H9 (cell line): ENCODE measurements at regions not wholly inside any gene's neighbourhood (a gene's known extent, or its start where the extent isn't known, plus 50 kb on each side); places are given as distances from the start of the nearest gene placed in this dataset.
A peak's percentile ranks its signal among the peaks of the same experiment; 100 is the strongest.

Source experiments
- DNase-seq: peaks from one replicate; pipeline ENCODE4 v3.0.0-alpha.2; 2017
- H2AFZ ChIP-seq: one replicate; pipeline ENCODE4 v1.6.1; 2013; ENCODE audit warnings: mild to moderate bottlenecking, low read length, control low read depth, moderate library complexity
- H2AK5ac ChIP-seq: 2 replicates; pipeline ENCODE4 v1.6.1; 2013; ENCODE audit warnings: low read length, control low read depth, mixed read lengths; ENCODE audit not compliant: insufficient read length
- H2BK120ac ChIP-seq: one replicate; pipeline ENCODE4 v1.6.1; 2013; ENCODE audit warnings: low read depth, mild to moderate bottlenecking, low read length, control low read depth, inconsistent platforms; ENCODE audit not compliant: poor library complexity, severe bottlenecking
- H2BK12ac ChIP-seq: 2 replicates; pipeline ENCODE4 v1.6.1; 2013; ENCODE audit warnings: low read length, control low read depth, mixed read lengths, low read depth; ENCODE audit not compliant: insufficient read length
- H2BK15ac ChIP-seq: 2 replicates; pipeline ENCODE4 v1.6.1; 2013; ENCODE audit warnings: low read depth, low read length, control low read depth
- H2BK20ac ChIP-seq: one replicate; pipeline ENCODE4 v1.6.1; 2013; ENCODE audit warnings: low read depth, mild to moderate bottlenecking, low read length, control low read depth, inconsistent platforms; ENCODE audit not compliant: poor library complexity, severe bottlenecking
- H2BK5ac ChIP-seq: 2 replicates; pipeline ENCODE4 v1.6.1; 2013; ENCODE audit warnings: low read length, control low read depth, mixed read lengths; ENCODE audit not compliant: insufficient read length
- H3K14ac ChIP-seq: 2 replicates; pipeline ENCODE4 v1.6.1; 2013; ENCODE audit warnings: low read length, control low read depth; ENCODE audit not compliant: insufficient read depth
- H3K18ac ChIP-seq: 2 replicates; pipeline ENCODE4 v1.6.1; 2013; ENCODE audit warnings: low read depth, mild to moderate bottlenecking, mixed read lengths, low read length, control low read depth; ENCODE audit not compliant: insufficient read length
- H3K23ac ChIP-seq: 2 replicates; pipeline ENCODE4 v1.6.1; 2013; ENCODE audit warnings: low read length, control low read depth, mixed read lengths, low read depth; ENCODE audit not compliant: insufficient read length
- H3K23me2 ChIP-seq: 2 replicates; pipeline ENCODE4 v1.6.1; 2013; ENCODE audit warnings: low read depth, mild to moderate bottlenecking, mixed read lengths, low read length, control low read depth; ENCODE audit not compliant: insufficient read length, poor library complexity, severe bottlenecking
- H3K27ac ChIP-seq: 2 replicates; pipeline ENCODE4 v1.5.1; 2013; ENCODE audit warnings: low read length, control low read depth, mixed read lengths, low read depth; ENCODE audit not compliant: insufficient read length
- H3K27me3 ChIP-seq: 2 replicates; pipeline ENCODE4 v1.6.1; 2013; ENCODE audit warnings: low read length, control low read depth, inconsistent platforms; ENCODE audit not compliant: insufficient read depth
- H3K4ac ChIP-seq: 2 replicates; pipeline ENCODE4 v1.6.1; 2013; ENCODE audit warnings: low read depth, mild to moderate bottlenecking, control low read depth, inconsistent platforms, low read length, moderate library complexity
- H3K4me1 ChIP-seq: 2 replicates; pipeline ENCODE4 v1.6.1; 2013; ENCODE audit warnings: low read length, control low read depth, inconsistent platforms; ENCODE audit not compliant: insufficient read depth
- H3K4me2 ChIP-seq: 2 replicates; pipeline ENCODE4 v1.6.1; 2013; ENCODE audit warnings: low read length, control low read depth, mixed read lengths; ENCODE audit not compliant: insufficient read length, insufficient read depth
- H3K56ac ChIP-seq: 2 replicates; pipeline ENCODE4 v1.6.1; 2013; ENCODE audit warnings: low read depth, mild to moderate bottlenecking, mixed read lengths, low read length, control low read depth; ENCODE audit not compliant: insufficient read length
- H3K79me1 ChIP-seq: 2 replicates; pipeline ENCODE4 v1.6.1; 2013; ENCODE audit warnings: low read depth, mild to moderate bottlenecking, moderate library complexity, low read length, control low read depth, inconsistent platforms; ENCODE audit not compliant: insufficient read depth, poor library complexity, severe bottlenecking
- H3K79me2 ChIP-seq: 2 replicates; pipeline ENCODE4 v1.6.1; 2013; ENCODE audit warnings: low read length, control low read depth, inconsistent platforms; ENCODE audit not compliant: insufficient read depth
- H3K9ac ChIP-seq: 2 replicates; pipeline ENCODE4 v1.6.1; 2013; ENCODE audit warnings: low read length, control low read depth, mixed read lengths; ENCODE audit not compliant: insufficient read length; ENCODE audit errors: extremely low read depth
- H3K9me3 ChIP-seq: one replicate; pipeline ENCODE4 v1.6.1; 2013; ENCODE audit warnings: low read depth, low read length, inconsistent platforms; ENCODE audit not compliant: control insufficient read depth
- H3T11ph ChIP-seq: one replicate; pipeline ENCODE4 v1.6.1; 2013; ENCODE audit warnings: mild to moderate bottlenecking, low read length, control low read depth, inconsistent platforms
- H4K20me1 ChIP-seq: one replicate; pipeline ENCODE4 v1.6.1; 2013; ENCODE audit not compliant: control insufficient read depth, insufficient read length, insufficient read depth
- H4K5ac ChIP-seq: 2 replicates; pipeline ENCODE4 v1.6.1; 2013; ENCODE audit warnings: low read depth, mild to moderate bottlenecking, mixed read lengths, low read length, control low read depth; ENCODE audit not compliant: insufficient read length
- H4K8ac ChIP-seq: replicated peaks from 2 replicates; pipeline ENCODE4 v1.6.1; 2013; ENCODE audit warnings: low read length, control low read depth, mixed read lengths, low read depth; ENCODE audit not compliant: insufficient read length
- H4K91ac ChIP-seq: 2 replicates; pipeline ENCODE4 v1.6.1; 2013; ENCODE audit warnings: low read depth, mild to moderate bottlenecking, moderate library complexity, mixed read lengths, low read length, control low read depth; ENCODE audit not compliant: insufficient read length
- H3K27ac Mint-ChIP-seq, 3 experiments: 2 replicates in 2 of 3; 3 replicates in 1 of 3; pipeline ENCODE4 v1.8.0; 2020 to 2021; ENCODE audit warnings: mixed read lengths in 3 of 3, mild to moderate bottlenecking in 1 of 3, moderate library complexity in 1 of 3
- H3K27me3 Mint-ChIP-seq: 2 replicates; pipeline ENCODE4 v1.8.0; 2021; ENCODE audit warnings: low read depth, mild to moderate bottlenecking, moderate library complexity, mixed read lengths
- H3K36me3 Mint-ChIP-seq, 3 experiments: 2 replicates in 2 of 3; 3 replicates in 1 of 3; pipeline ENCODE4 v1.8.0; 2020 to 2021; ENCODE audit warnings: low read depth in 3 of 3, mixed read lengths in 3 of 3; ENCODE audit not compliant: insufficient read depth in 1 of 3
- H3K4me1 Mint-ChIP-seq, 2 experiments: 2 replicates each; pipeline ENCODE4 v1.8.0; 2020; ENCODE audit warnings: mixed read lengths in 2 of 2
- H3K4me3 Mint-ChIP-seq, 2 experiments: 2 replicates in 1 of 2; 3 replicates in 1 of 2; pipeline ENCODE4 v1.8.0; 2020 to 2021; ENCODE audit warnings: mild to moderate bottlenecking in 2 of 2, mixed read lengths in 2 of 2, moderate library complexity in 1 of 2
- H3K9me3 Mint-ChIP-seq, 2 experiments: 2 replicates in 1 of 2; 3 replicates in 1 of 2; pipeline ENCODE4 v1.8.0; 2020; ENCODE audit warnings: mild to moderate bottlenecking in 2 of 2, mixed read lengths in 2 of 2, moderate library complexity in 1 of 2
- CTCF ChIP-seq: fragments of 200-600 bp; sonication (generic); conservative IDR thresholded peaks from 3 replicates; pipeline ENCODE4 v1.8.0; 2021; ENCODE audit warnings: antibody characterized with exemption, mild to moderate bottlenecking
- WGBS: extraction: QIAGEN DNeasy Blood & Tissue Kit; methylation state at CpG from one replicate; pipeline ENCODE4 v1.1.7; 2013; ENCODE audit warnings: missing lambda C conversion rate, low lambda C conversion rate, mixed read lengths; ENCODE audit not compliant: insufficient read length; ENCODE audit errors: extremely low coverage; 5-methylcytosine and 5-hydroxymethylcytosine counted together

- no peak overlapping the region for H3T11ph ChIP-seq
- no peak overlapping the region for H3K4me2 ChIP-seq
- WGBS = no CpG with 5 or more reads among the region's 4 CpGs
- Mint-ChIP-seq H3K4me3 (no peak overlapping the region), H3K9me3 (no peaks in the 10 kb centered on the region; a peak in 1 of 5 replicates), H3K27me3 (no peaks in the 10 kb centered on the region; the same call in 1 of the 2 replicates), H3K4me1 (peaks cover 28 to 31% of the 10 kb centered on the region in 2 experiments), H3K36me3 (no peaks in the 10 kb centered on the region), H3K27ac (peak overlapping the region in 1 of 3 experiments; percentile 40; a peak in 1 of 7 replicates)
- no peaks in the 10 kb centered on the region for H4K20me1 ChIP-seq
- H3K23me2 ChIP-seq = no peaks in the 10 kb centered on the region
- no peak overlapping the region for H2BK5ac ChIP-seq
- no peak for TF ChIP-seq CTCF
- no peak overlapping the region for H3K4ac ChIP-seq
- H3K18ac ChIP-seq = no peak overlapping the region
- no peaks in the 10 kb centered on the region for H3K27me3 ChIP-seq
- H3K23ac ChIP-seq = no peak overlapping the region
- H3K27ac ChIP-seq = no peak overlapping the region
- no peak overlapping the region for H2BK15ac ChIP-seq
- H3K79me2 ChIP-seq = no peaks in the 10 kb centered on the region
- H2BK12ac ChIP-seq = no peak overlapping the region
- H2AFZ ChIP-seq = no peak overlapping the region
- H4K8ac ChIP-seq = no peak overlapping the region
- no peak overlapping the region for H2BK20ac ChIP-seq
- no peaks in the 10 kb centered on the region for H3K9me3 ChIP-seq
- no peak overlapping the region for H3K9ac ChIP-seq
- no peak for DNase-seq
- H4K5ac ChIP-seq = no peak overlapping the region
- no peak overlapping the region for H3K56ac ChIP-seq
- H4K91ac ChIP-seq = no peak overlapping the region
- H3K4me1 ChIP-seq = peaks cover 5% of the 10 kb centered on the region; the same call in 1 of the 2 replicates
- H2BK120ac ChIP-seq = no peak overlapping the region
- H3K79me1 ChIP-seq = no peaks in the 10 kb centered on the region
- H3K14ac ChIP-seq = no peak overlapping the region
- H2AK5ac ChIP-seq = no peak overlapping the region
Observed at GRCh38 chr13:72637561-72637960, 89.9 kb downstream of the MZT1 start.
